ENCODE measurements at regions not wholly inside any gene's neighbourhood (a gene's known extent, or its start where the extent isn't known, plus 50 kb on each side); places are given as distances from the start of the nearest gene placed in this dataset.

- intact Hi-C loops (cut with DNase I) = no loop called here
- H3K9me3 ChIP-seq = no peaks in the 10 kb centered on the region
- no peak overlapping the region for H3K27ac ChIP-seq
- ATAC-seq (no peak), DNase-seq (no peak)
- H3K4me1 ChIP-seq = no peaks in the 10 kb centered on the region
- no peak for TF ChIP-seq CTCF (IDR thresholded peaks at IDR 0.05)
- no peak overlapping the region for H3K4me3 ChIP-seq
- no peaks in the 10 kb centered on the region for H3K36me3 ChIP-seq
- peaks cover 6% of the 10 kb centered on the region for H3K27me3 ChIP-seq (ENCODE audit: low read depth)
Observed at GRCh38 chr12:4822572-4822971, 87.1 kb upstream of the KCNA1 start.

- no peak for DNase-seq
- H3K4me3 ChIP-seq = no peak overlapping the region
- TF ChIP-seq CTCF (IDR thresholded peaks at IDR 0.05) = no peak
- no peaks in the 10 kb centered on the region for H3K36me3 ChIP-seq
- intact Hi-C loops (cut with DNase I) = no loop called here
- H3K27ac ChIP-seq = no peak overlapping the region
- no peaks in the 10 kb centered on the region for H3K9me3 ChIP-seq
- ATAC-seq = no peak
- H3K27me3 ChIP-seq (ENCODE audit: low read depth) = peaks cover 9% of the 10 kb centered on the region
- no peaks in the 10 kb centered on the region for H3K4me1 ChIP-seq
Observed at GRCh38 chr12:4824380-4824779, 85.3 kb upstream of the KCNA1 start.

- no peaks in the 10 kb centered on the region for H3K4me1 ChIP-seq
- H3K27ac ChIP-seq = no peak overlapping the region
- H3K27me3 ChIP-seq (ENCODE audit: low read depth) = peaks cover 16% of the 10 kb centered on the region
- ATAC-seq (no peak), DNase-seq (no peak)
- no peak overlapping the region for H3K4me3 ChIP-seq
- no peaks in the 10 kb centered on the region for H3K9me3 ChIP-seq
- H3K36me3 ChIP-seq = no peaks in the 10 kb centered on the region
- intact Hi-C loops (cut with DNase I) = no loop called here
- TF ChIP-seq CTCF (IDR thresholded peaks at IDR 0.05) = no peak
Observed at GRCh38 chr12:4825011-4825858, 84.5 kb upstream of the KCNA1 start.

- Histone ChIP-seq H3K4me3 (no peak overlapping the region), H3K27ac (no peak overlapping the region), H3K36me3 (no peaks in the 10 kb centered on the region), H3K4me1 (no peaks in the 10 kb centered on the region), H3K9me3 (no peaks in the 10 kb centered on the region), H3K27me3 (ENCODE audit: low read depth) (peaks cover 24% of the 10 kb centered on the region)
- intact Hi-C loops (cut with DNase I) = no loop called here
- TF ChIP-seq CTCF (IDR thresholded peaks at IDR 0.05) = no peak
- DNase-seq (no peak), ATAC-seq (no peak)
Observed at GRCh38 chr12:4826909-4827308, 82.8 kb upstream of the KCNA1 start.

GRCh38 chr12:4828176-4828575, 81.5 kb upstream of the KCNA1 start:
- Histone ChIP-seq H3K9me3 (no peaks in the 10 kb centered on the region), H3K27ac (no peak overlapping the region), H3K27me3 (ENCODE audit: low read depth) (peaks cover 30% of the 10 kb centered on the region), H3K36me3 (no peaks in the 10 kb centered on the region), H3K4me3 (no peak overlapping the region), H3K4me1 (no peaks in the 10 kb centered on the region)
- no peak for DNase-seq
- no peak for ATAC-seq
- no peak for TF ChIP-seq CTCF (IDR thresholded peaks at IDR 0.05)
- intact Hi-C loops (cut with DNase I) = no loop called here

All from lower lobe of right lung (tissue), 2 donors.